Activated T-cell treated with anti-CD3 and anti-CD28 coated beads for 48 hours (primary cell): ENCODE measurements at regions not wholly inside any gene's neighbourhood (a gene's known extent, or its start where the extent isn't known, plus 50 kb on each side); places are given as distances from the start of the nearest gene placed in this dataset.
"Not testable (repeated sequence)": the region's sequence is repeated elsewhere in the genome, so short reads cannot be mapped to it uniquely, and the experiment has no call there.

Source experiments
- DNase-seq: peaks from one replicate; pipeline ENCODE4 v3.0.0-alpha.2; 2020; ENCODE audit warnings: low read depth

- no peak for DNase-seq
These were observed 95.3 kb upstream of the ZNF536 start for GRCh38 chr19:30276883-30277280.

DNA sequence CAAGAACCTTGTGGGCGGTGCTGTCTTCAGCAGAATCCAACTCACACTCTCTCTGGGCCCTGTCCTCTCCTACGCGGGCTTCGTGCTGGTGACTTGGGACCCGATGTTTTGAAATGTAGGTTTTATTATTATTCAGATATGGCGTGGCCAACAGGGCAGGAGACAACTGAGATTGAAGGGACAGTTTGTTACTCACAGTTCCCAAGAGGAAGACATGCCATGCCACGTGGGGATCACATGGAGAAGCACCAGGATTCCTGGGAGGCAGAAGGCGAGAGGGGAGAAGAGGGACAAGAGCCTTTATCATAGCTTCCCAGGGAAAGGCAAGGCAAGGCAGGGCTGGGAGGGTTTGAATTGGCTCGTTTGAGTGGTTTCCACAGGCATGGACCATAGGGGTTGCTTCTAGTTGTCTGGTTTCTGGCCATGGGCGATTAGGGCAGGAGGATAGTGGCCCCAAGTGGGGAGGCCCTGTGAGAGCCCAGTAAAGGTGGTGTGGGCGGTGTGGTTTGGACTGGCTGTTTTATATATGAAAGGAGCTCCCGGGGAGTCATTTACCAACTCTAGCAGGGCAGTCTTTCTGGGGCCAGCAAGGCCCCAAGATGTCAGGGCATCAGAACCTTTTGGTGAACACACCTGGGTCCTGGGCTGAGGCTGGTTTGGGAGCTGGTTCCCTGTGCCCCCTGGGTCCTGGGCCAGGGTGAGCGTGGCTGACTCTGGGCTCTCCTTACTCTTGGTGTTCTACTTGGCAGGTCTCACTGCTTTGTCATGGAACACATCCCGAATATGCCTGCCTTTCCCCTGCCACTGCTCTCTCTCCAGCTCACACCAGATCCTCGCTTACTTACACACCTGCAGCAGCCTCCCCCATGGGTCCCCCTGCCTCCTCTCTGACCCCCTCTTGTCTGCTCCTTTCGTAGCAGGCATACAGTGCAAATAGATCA, 94.0 kb upstream of the ZNF536 start:
- no peak for DNase-seq

GRCh38 chr19:30278882-30279254, 93.3 kb upstream of the ZNF536 start:
- DNase-seq, result no peak

GRCh38 chr19:30280018-30280417, 92.2 kb upstream of the ZNF536 start:
- DNase-seq, result no peak

DNA sequence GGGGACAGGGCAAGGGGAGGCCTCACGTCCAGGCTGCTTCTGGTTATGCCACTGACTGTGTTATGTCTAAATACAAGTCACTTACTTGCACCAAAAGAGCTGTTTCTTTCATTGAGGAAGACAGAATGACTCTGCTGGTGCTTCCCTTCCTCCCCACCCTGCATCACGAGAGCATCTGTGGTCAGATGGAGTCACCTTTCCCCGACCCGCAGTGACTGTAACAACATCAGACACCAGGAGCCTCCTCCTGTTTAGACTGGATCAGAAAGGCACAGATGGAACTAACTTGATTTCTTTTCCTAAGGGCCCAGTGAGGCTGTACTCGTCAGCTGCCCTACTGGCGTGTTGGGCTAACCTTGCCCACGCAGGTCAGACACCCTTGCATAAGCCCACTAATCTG, 90.3 kb upstream of the ZNF536 start:
- DNase-seq, result no peak

GRCh38 chr19:30283556-30283955, 88.6 kb upstream of the ZNF536 start:
- DNase-seq, result no peak

GRCh38 chr19:30284209-30284608, 88.0 kb upstream of the ZNF536 start:
- no peak for DNase-seq

- DNase-seq, result no peak
These were observed 87.3 kb upstream of the ZNF536 start for GRCh38 chr19:30284885-30285284.

GRCh38 chr19:30286378-30286777, 85.8 kb upstream of the ZNF536 start:
- no peak for DNase-seq

- no peak for DNase-seq
These were observed 84.9 kb upstream of the ZNF536 start for GRCh38 chr19:30287259-30287658.

DNA sequence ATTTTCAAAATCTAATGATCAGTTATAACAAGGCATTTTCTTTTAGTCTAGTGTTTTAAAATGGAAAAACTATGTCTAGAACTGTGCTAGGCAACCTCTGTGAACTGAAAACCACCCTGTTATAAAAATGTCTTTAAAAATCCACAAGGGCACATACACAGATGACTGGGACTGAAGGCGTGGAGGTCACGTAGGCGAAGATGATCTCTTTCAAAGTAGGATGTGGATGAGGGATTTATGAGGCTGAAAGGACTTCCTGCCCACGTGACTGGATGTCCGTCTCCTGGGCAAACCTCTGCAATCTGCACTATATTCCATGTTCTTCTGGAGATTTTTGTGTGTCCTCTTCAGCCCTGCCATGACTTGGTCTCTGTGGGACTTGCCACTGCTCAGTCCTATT, 84.2 kb upstream of the ZNF536 start:
- DNase-seq, result no peak

DNA sequence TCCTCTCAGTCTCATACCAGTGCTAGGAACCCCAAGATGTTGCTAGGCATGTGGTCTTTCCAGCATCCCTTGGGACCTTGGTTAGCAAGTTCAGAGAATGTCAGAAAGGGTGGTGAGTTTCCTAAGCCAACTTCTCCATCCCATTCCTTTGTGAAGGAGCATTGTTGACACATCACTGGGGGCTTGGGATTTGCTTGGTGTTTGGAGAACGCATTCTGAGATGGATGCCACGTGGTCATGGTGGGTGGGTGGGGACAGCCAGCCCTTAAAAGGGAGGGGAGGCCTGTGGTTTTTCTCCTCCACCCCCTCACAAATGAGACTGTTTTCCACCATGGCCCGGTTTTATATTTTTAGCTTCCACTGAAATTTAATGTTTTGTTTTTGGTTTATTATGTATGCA, 83.3 kb upstream of the ZNF536 start:
- no peak for DNase-seq

DNA sequence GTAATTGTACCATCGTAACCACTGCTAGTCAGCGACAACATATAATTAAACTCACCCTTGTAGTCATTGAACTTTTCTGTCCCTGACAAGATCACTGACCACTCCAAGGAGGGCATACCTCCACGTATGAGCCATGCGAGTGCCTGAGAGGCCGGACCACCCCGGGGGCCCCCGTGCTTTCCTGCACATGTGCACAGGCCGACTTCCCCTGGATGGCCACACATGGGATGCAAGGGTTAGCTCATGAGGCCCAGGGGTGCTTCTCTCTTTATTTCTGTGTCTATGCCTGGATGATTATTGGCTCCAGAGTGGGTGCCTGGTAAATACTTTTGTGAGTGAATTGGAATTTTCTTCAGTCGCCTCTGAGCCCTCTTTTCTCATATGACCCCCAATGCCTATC, 82.8 kb upstream of the ZNF536 start:
- no peak for DNase-seq

- not testable (repeated sequence) for DNase-seq
These were observed 81.4 kb upstream of the ZNF536 start for GRCh38 chr19:30290805-30291204.

DNA sequence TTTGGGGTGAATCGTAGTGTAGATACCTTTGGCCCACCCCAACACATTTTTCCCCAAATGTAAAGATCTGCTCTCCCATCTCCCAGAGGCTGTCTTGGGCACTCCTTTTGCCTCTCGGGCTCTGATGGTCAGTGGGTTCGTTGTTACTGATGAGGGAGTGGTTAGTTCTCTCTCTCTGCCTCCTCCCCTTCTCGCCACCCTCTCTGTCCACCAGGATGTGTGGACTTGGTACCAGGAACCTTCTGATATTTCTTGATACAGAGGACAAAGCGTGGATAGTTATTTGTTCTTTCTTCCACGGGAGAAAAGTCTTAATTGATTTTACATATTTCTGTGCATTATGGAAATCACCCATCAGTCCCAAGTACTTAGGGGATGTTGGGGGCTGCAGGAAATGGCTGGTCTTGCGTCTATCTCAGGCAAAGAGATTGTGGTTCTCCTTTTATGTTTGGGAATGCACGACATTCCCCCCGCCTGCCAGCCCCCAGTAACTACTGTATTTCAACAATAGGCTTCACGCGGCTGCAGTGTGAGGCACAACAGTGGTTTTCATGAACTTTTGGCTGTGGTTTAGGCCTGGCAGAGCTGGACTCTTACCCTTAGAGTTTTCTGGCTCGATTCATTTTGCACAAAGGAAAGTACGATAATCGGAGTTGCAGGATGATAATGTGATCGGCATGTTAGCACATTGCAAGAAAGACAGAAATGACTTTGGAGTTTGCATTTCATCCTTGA, 79.0 kb upstream of the ZNF536 start:
- no peak for DNase-seq

DNA sequence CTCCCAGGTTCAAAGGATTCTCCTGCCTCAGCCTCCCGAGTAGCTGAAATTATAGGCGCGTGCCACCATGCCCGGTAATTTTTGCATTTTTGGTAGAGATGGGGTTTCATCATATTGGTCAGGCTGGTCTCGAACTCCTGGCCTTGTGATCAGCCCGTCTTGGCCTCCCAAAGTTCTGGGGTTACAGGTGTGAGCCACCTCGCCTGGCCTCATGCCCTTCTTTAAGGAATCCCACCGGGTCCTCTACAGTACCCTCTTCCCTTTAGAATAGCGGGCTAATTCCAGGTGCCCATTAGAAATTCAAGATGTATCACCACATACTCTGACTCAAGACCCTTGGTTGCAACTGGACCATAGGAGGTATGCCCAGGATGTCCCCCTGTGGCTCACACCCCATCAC, 74.2 kb upstream of the ZNF536 start:
- no peak for DNase-seq

- DNase-seq, result no peak
These were observed 69.0 kb upstream of the ZNF536 start for GRCh38 chr19:30303131-30303654.

DNA sequence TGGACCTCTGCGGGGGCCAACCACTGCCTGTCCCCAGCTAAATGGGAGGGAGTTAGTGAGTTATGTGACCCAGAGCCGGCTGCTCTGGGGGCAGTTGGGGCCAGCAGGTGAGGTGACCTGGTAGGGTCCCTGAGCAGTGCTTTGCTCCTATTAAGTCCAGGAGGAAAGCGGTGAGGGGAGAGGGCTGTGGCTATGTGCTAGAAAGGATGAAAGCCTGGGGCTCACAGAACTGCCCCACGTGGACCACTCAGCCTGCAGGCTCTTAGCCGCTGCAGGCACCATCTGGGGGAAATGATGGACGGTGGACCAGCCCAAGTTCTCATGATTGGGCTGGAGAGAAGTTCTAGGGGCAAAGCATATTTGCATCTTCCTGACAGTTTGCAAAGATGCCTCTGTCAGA, 67.6 kb upstream of the ZNF536 start:
- no peak for DNase-seq

- no peak for DNase-seq
These were observed 66.7 kb upstream of the ZNF536 start for GRCh38 chr19:30305346-30306060.

DNA sequence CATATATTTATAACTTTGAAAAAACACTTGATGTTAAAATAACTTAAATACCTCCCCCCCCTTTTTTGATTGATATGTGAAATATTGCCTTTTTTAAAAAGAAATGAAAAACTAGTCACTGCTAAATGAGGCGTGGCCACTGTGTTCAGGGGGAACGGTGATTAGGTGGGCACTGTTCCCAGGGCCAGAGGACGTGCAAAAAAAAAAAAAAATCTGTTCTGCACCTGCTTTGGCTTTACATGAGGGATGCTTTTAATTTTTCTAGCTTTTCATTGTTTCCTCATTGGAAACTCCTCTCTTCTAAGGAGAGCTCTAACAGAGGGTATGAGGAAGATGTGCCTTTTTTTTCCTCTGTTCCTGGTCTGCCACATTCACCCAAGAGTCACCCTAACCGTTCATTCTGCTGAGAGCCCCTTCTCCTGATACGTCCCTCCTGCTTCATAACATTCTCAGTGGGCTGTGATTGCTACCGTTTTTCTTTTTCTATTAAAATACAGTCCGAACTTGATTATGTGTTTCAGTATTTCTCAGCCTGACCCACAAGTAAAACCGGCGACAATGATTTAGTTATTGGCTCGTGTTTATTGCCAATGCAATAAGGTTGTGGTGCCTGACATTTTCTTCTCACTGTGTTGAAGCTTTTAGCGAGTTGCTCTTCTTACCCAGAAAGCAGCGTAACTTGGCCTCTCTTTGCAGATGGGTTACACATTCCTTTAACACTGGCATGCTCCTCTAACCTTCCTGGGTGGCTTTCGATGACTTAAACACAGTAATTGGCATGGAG, 64.8 kb upstream of the ZNF536 start:
- no peak for DNase-seq

- DNase-seq, result no peak
These were observed 63.0 kb upstream of the ZNF536 start for GRCh38 chr19:30309176-30309575.
